Endothelial cell (in vitro differentiated cells): ENCODE measurements at regions not wholly inside any gene's neighbourhood (a gene's known extent, or its start where the extent isn't known, plus 50 kb on each side); places are given as distances from the start of the nearest gene placed in this dataset.
A peak's percentile ranks its signal among the peaks of the same experiment; 100 is the strongest.
"Not testable (repeated sequence)": the region's sequence is repeated elsewhere in the genome, so short reads cannot be mapped to it uniquely, and the experiment has no call there.

Source experiments
- DNase-seq: peaks from one replicate; pipeline ENCODE4 v3.0.0; 2021; ENCODE audit warnings: low spot score
- H3K27ac Mint-ChIP-seq: one replicate; pipeline ENCODE4 v1.8.0; 2021; ENCODE audit warnings: mixed read lengths, inconsistent platforms; ENCODE audit not compliant: unreplicated experiment
- H3K27me3 Mint-ChIP-seq: one replicate; pipeline ENCODE4 v1.8.0; 2021; ENCODE audit warnings: mild to moderate bottlenecking, moderate library complexity, mixed read lengths, inconsistent platforms; ENCODE audit not compliant: unreplicated experiment
- H3K36me3 Mint-ChIP-seq: one replicate; pipeline ENCODE4 v1.8.0; 2021; ENCODE audit warnings: mild to moderate bottlenecking, low read depth, mixed read lengths, inconsistent platforms; ENCODE audit not compliant: unreplicated experiment
- H3K4me1 Mint-ChIP-seq: one replicate; pipeline ENCODE4 v1.8.0; 2021; ENCODE audit warnings: mild to moderate bottlenecking, mixed read lengths, inconsistent platforms; ENCODE audit not compliant: unreplicated experiment
- H3K4me3 Mint-ChIP-seq: one replicate; pipeline ENCODE4 v1.8.0; 2021; ENCODE audit warnings: mild to moderate bottlenecking, mixed read lengths, inconsistent platforms; ENCODE audit not compliant: unreplicated experiment
- H3K9me3 Mint-ChIP-seq: one replicate; pipeline ENCODE4 v1.8.0; 2021; ENCODE audit warnings: mixed read lengths, inconsistent platforms; ENCODE audit not compliant: unreplicated experiment
- CTCF ChIP-seq: fragments of 200-600 bp; sonication (generic); IDR thresholded peaks from one replicate; pipeline ENCODE4 v1.5.0; 2021; ENCODE audit warnings: antibody characterized with exemption; ENCODE audit not compliant: unreplicated experiment

GRCh38 chr6:22173311-22173710, 123.5 kb downstream of the PRL start:
- Mint-ChIP-seq H3K9me3 (peaks cover 35% of the 10 kb centered on the region), H3K4me1 (no peaks in the 10 kb centered on the region), H3K4me3 (peak overlapping the region; percentile 57), H3K27me3 (no peaks in the 10 kb centered on the region), H3K27ac (no peak overlapping the region), H3K36me3 (peaks cover 47% of the 10 kb centered on the region)
- DNase-seq: no peak
- no peak for TF ChIP-seq CTCF

- DNase-seq, H3K4me3 Mint-ChIP-seq, H3K27me3 Mint-ChIP-seq, H3K4me1 Mint-ChIP-seq, H3K27ac Mint-ChIP-seq: not testable (repeated sequence)
- peaks cover 20% of the 10 kb centered on the region for H3K9me3 Mint-ChIP-seq
- peaks cover 41% of the 10 kb centered on the region for H3K36me3 Mint-ChIP-seq
Measured at GRCh38 chr6:22180250-22180649, 116.6 kb downstream of the PRL start.

GRCh38 chr6:22184371-22184770, 112.5 kb downstream of the PRL start:
- no peak for TF ChIP-seq CTCF
- DNase-seq: no peak
- Mint-ChIP-seq H3K4me3 (no peak overlapping the region), H3K4me1 (no peaks in the 10 kb centered on the region), H3K27me3 (peaks cover 3% of the 10 kb centered on the region), H3K27ac (no peak overlapping the region), H3K9me3 (peaks cover 20% of the 10 kb centered on the region), H3K36me3 (peaks cover 46% of the 10 kb centered on the region)

GRCh38 chr6:22189946-22190345, 106.9 kb downstream of the PRL start:
- TF ChIP-seq CTCF: no peak
- Mint-ChIP-seq H3K9me3 (peaks cover under 1% of the 10 kb centered on the region), H3K27ac (no peak overlapping the region), H3K27me3 (peaks cover 2% of the 10 kb centered on the region), H3K36me3 (peaks cover 19% of the 10 kb centered on the region), H3K4me1 (peaks cover 8% of the 10 kb centered on the region), H3K4me3 (no peak overlapping the region)
- DNase-seq: no peak

GRCh38 chr6:22194188-22194921, 102.5 kb downstream of the PRL start:
- peaks cover 8% of the 10 kb centered on the region for H3K4me1 Mint-ChIP-seq
- H3K4me3 Mint-ChIP-seq: no peak overlapping the region
- DNase-seq: no peak
- no peak for TF ChIP-seq CTCF
- no peaks in the 10 kb centered on the region for H3K9me3 Mint-ChIP-seq
- H3K27ac Mint-ChIP-seq: peak overlapping the region; percentile 81
- H3K36me3 Mint-ChIP-seq: peaks cover 16% of the 10 kb centered on the region
- H3K27me3 Mint-ChIP-seq: peaks cover 2% of the 10 kb centered on the region
